K562 (cell line): ENCODE measurements at regions not wholly inside any gene's neighbourhood (a gene's known extent, or its start where the extent isn't known, plus 50 kb on each side); places are given as distances from the start of the nearest gene placed in this dataset.
"Not testable (repeated sequence)": the region's sequence is repeated elsewhere in the genome, so short reads cannot be mapped to it uniquely, and the experiment has no call there.

Experiments
- ATAC-seq: fragments of 200-7000 bp; cut with Tn5 transposase; 3 replicates; pipeline ENCODE4 v1.9.1; 2020; ENCODE audit warnings: moderate library complexity
- BruUV-seq: library from RNA; stranded (reverse); fragments of 400-500 nt; replicated peaks from 2 replicates; lab custom pipeline; 2021; lab: Mats Ljungman, UMichigan
- CTCF ChIA-PET: fragments of 300-600 bp; formaldehyde crosslinking; extraction: SDS; loops from one replicate; lab custom pipeline; 2021; ENCODE audit warnings: low intra/inter-chr PET ratio; lab: Yijun Ruan, JAX
- POLR2A ChIA-PET: fragments of 300-600, 350-650 bp; sonication (Branson Sonifier 250); formaldehyde crosslinking; extraction: SDS; loops from one replicate; lab custom pipeline; 2021; ENCODE audit warnings: antibody characterized with exemption, inconsistent platforms; lab: Yijun Ruan, JAX
- DNase-seq, 4 experiments: peaks; one replicate each; pipeline versions ENCODE4 v3.0.0 to v3.0.0-alpha.2; 2011 to 2018; ENCODE audit warnings: low spot score in 3 of 4, mixed read lengths in 3 of 4; ENCODE audit errors: extremely low read depth in 1 of 4
- FAIRE-seq: peaks from 2 replicates; lab custom pipeline; 2011; peaks lifted over from hg19 to GRCh38; lab: Jason Lieb, UNC
- H2AFZ ChIP-seq: 2 replicates; pipeline ENCODE4 v1.6.0; 2011; ENCODE audit warnings: low read depth, low read length, control low read depth, inconsistent platforms
- H3K27ac ChIP-seq: fragments of 200-600 bp; 3 replicates; pipeline ENCODE4 v1.8.0; 2011; ENCODE audit warnings: low read depth, mild to moderate bottlenecking, control low read depth, inconsistent platforms, low read length, moderate library complexity, mixed read lengths; ENCODE audit errors: extremely low read depth
- H3K27me3 ChIP-seq, 2 experiments: fragments of 300-600 bp in 1 of 2; 2 replicates in 1 of 2; 3 replicates in 1 of 2; pipeline versions ENCODE4 v1.6.0 to v1.8.0; 2011; ENCODE audit warnings: inconsistent platforms in 2 of 2, low read length in 2 of 2, mild to moderate bottlenecking in 1 of 2, mixed read lengths in 1 of 2, moderate library complexity in 1 of 2; ENCODE audit not compliant: control insufficient read depth in 2 of 2, insufficient read depth in 2 of 2
- H3K36me3 ChIP-seq: fragments of 300-600 bp; 3 replicates; pipeline ENCODE4 v1.8.0; 2011; ENCODE audit warnings: mild to moderate bottlenecking, low read length, inconsistent platforms; ENCODE audit not compliant: control insufficient read depth, insufficient read depth
- H3K4me1 ChIP-seq, 2 experiments: fragments of 200-600 bp in 1 of 2; replicated peaks in 1 of 2; 2 replicates in 1 of 2; 3 replicates in 1 of 2; pipeline versions ENCODE4 v1.5.1 to v1.8.0; 2011; ENCODE audit warnings: inconsistent platforms in 2 of 2, low read length in 2 of 2, mild to moderate bottlenecking in 1 of 2, mixed read lengths in 1 of 2, moderate library complexity in 1 of 2; ENCODE audit not compliant: control insufficient read depth in 2 of 2, insufficient read depth in 2 of 2
- H3K4me2 ChIP-seq: 2 replicates; pipeline ENCODE4 v1.6.1; 2011; ENCODE audit warnings: low read length, control low read depth, inconsistent platforms, mixed read lengths; ENCODE audit not compliant: insufficient read depth
- H3K4me3 ChIP-seq: fragments of 200-600 bp; sonication (generic), shearing (Covaris generic); 2 replicates; pipeline ENCODE4 v1.5.1; 2016; ENCODE audit warnings: control low read depth, inconsistent platforms
- H3K79me2 ChIP-seq: fragments of 200-600 bp; 3 replicates; pipeline ENCODE4 v1.8.0; 2011; ENCODE audit warnings: low read length, inconsistent platforms; ENCODE audit not compliant: control insufficient read depth, insufficient read depth
- H3K9ac ChIP-seq, 2 experiments: 2 replicates each; pipeline versions ENCODE4 v1.6.0 to v1.6.1; 2011; ENCODE audit warnings: low read depth in 2 of 2, low read length in 2 of 2, control low read depth in 1 of 2, inconsistent platforms in 1 of 2, mild to moderate bottlenecking in 1 of 2, mixed read lengths in 1 of 2; ENCODE audit not compliant: insufficient read depth in 1 of 2
- H3K9me1 ChIP-seq: one replicate; pipeline ENCODE4 v1.6.0; 2011; ENCODE audit warnings: inconsistent platforms, mild to moderate bottlenecking, low read length, moderate library complexity; ENCODE audit not compliant: control insufficient read depth, insufficient read depth
- H3K9me3 ChIP-seq: replicated peaks from 2 replicates; pipeline ENCODE4 v1.5.1; 2011; ENCODE audit warnings: low read depth, low read length, inconsistent platforms; ENCODE audit not compliant: control insufficient read depth, insufficient read depth
- H4K20me1 ChIP-seq: replicated peaks from 2 replicates; pipeline ENCODE4 v1.6.1; 2011; ENCODE audit warnings: low read length, inconsistent platforms, mixed read lengths; ENCODE audit not compliant: control insufficient read depth, insufficient read depth
- PHTF2 ChIP-seq: fragments of 250-450 bp; sonication (Bioruptor Pico); IDR thresholded peaks from 2 replicates; pipeline ENCODE4 v1.5.0; 2021; ENCODE audit warnings: mild to moderate bottlenecking
- WGBS: fragments of 100-300 bp; shearing (Covaris generic); methylation state at CpG from one replicate; pipeline ENCODE4 v1.1.6; 2016; ENCODE audit warnings: low coverage, mixed read lengths; ENCODE audit not compliant: insufficient coverage; ENCODE audit errors: missing lambda C conversion rate; 5-methylcytosine and 5-hydroxymethylcytosine counted together
- in situ Hi-C: fragments of 300-500 bp; cut with MboI; formaldehyde crosslinking; loops from 4 replicates; pipeline ENCODE4 v1.15.0; 2018; ENCODE audit warnings: inconsistent platforms, mixed read lengths
- intact Hi-C: fragments of 100-400 bp; cut with micrococcal nuclease; formaldehyde crosslinking; loops from 2 replicates; pipeline ENCODE4 v1.14.2; 2022
- TF ChIP-seq, protein P1 (sequence below): IDR thresholded peaks from 2 replicates; pipeline ENCODE4 v1.6.1; 2014; ENCODE audit warnings: antibody characterized with exemption
- TF ChIP-seq, protein P2 (sequence below), 3 experiments: IDR thresholded peaks in 2 of 3; conservative IDR thresholded peaks in 1 of 3; 2 replicates each; pipeline ENCODE4 v1.5.1; 2011 to 2012; ENCODE audit warnings: low read length in 3 of 3, mild to moderate bottlenecking in 3 of 3, control low read depth in 2 of 3, improper control_type of control experiment in 1 of 3, inconsistent platforms in 1 of 3, low read depth in 1 of 3, mixed read lengths in 1 of 3, moderate library complexity in 1 of 3; ENCODE audit not compliant: insufficient read depth in 2 of 3
- TF ChIP-seq, protein P3 (sequence below): fragments of 450-650 bp; IDR thresholded peaks from 2 replicates; pipeline ENCODE4 v1.6.1; 2016; ENCODE audit warnings: borderline replicate concordance

DNA sequence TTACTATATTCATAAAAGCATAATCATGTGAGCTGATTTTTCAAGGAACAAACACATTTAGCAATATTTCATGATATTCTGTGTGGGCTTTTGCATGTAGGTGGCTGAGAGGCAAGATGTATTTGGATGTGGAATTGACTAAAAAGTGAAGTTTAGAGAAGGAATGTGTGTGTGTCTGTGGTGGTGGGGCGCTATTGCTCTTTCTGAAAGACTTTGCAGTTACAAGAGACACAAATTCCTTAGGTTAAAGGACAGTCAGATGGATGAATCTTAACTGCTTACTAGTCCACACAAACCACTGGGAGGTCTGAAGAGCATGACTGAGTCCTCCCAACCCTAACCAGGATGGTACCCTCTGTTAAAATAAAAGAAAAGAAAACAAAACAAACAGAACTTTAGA is 200.1 kb downstream of the SDHAF3 start:
- H3K9me1 ChIP-seq = no peaks in the 10 kb centered on the region
- H3K4me3 ChIP-seq = no peak overlapping the region
- TF ChIP-seq, protein P1, sequence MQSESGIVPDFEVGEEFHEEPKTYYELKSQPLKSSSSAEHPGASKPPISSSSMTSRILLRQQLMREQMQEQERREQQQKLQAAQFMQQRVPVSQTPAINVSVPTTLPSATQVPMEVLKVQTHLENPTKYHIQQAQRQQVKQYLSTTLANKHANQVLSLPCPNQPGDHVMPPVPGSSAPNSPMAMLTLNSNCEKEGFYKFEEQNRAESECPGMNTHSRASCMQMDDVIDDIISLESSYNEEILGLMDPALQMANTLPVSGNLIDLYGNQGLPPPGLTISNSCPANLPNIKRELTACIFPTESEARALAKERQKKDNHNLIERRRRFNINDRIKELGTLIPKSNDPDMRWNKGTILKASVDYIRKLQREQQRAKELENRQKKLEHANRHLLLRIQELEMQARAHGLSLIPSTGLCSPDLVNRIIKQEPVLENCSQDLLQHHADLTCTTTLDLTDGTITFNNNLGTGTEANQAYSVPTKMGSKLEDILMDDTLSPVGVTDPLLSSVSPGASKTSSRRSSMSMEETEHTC = no peak
- TF ChIP-seq, protein P2, sequence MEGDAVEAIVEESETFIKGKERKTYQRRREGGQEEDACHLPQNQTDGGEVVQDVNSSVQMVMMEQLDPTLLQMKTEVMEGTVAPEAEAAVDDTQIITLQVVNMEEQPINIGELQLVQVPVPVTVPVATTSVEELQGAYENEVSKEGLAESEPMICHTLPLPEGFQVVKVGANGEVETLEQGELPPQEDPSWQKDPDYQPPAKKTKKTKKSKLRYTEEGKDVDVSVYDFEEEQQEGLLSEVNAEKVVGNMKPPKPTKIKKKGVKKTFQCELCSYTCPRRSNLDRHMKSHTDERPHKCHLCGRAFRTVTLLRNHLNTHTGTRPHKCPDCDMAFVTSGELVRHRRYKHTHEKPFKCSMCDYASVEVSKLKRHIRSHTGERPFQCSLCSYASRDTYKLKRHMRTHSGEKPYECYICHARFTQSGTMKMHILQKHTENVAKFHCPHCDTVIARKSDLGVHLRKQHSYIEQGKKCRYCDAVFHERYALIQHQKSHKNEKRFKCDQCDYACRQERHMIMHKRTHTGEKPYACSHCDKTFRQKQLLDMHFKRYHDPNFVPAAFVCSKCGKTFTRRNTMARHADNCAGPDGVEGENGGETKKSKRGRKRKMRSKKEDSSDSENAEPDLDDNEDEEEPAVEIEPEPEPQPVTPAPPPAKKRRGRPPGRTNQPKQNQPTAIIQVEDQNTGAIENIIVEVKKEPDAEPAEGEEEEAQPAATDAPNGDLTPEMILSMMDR (IDR thresholded peaks at IDR 0.05 in 2 of 3, conservative IDR thresholded peaks at IDR 0.05 in 1 of 3; ENCODE audit: insufficient read depth in 2 of 3, low read depth in 1 of 3, low read length in 3 of 3) = peak in 1 of 3 experiments; percentile 24; a peak in 2 of 6 replicates
- no peak for TF ChIP-seq PHTF2
- TF ChIP-seq, protein P3, sequence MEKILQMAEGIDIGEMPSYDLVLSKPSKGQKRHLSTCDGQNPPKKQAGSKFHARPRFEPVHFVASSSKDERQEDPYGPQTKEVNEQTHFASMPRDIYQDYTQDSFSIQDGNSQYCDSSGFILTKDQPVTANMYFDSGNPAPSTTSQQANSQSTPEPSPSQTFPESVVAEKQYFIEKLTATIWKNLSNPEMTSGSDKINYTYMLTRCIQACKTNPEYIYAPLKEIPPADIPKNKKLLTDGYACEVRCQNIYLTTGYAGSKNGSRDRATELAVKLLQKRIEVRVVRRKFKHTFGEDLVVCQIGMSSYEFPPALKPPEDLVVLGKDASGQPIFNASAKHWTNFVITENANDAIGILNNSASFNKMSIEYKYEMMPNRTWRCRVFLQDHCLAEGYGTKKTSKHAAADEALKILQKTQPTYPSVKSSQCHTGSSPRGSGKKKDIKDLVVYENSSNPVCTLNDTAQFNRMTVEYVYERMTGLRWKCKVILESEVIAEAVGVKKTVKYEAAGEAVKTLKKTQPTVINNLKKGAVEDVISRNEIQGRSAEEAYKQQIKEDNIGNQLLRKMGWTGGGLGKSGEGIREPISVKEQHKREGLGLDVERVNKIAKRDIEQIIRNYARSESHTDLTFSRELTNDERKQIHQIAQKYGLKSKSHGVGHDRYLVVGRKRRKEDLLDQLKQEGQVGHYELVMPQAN = no peak
- TF ChIP-seq, all 486 proteins: peak for 1
- no peak for DNase-seq
- ChIA-PET POLR2A (no interaction called here), CTCF (interaction anchor here (1.1 kb wide), 1 partner anchor 528 kb away, joined by 4 read pairs; no protein-coding TSS in a partner anchor)
- no TSS peak for BruUV-seq
- intact Hi-C loops = no loop called here
- Histone ChIP-seq H3K79me2 (no peaks in the 10 kb centered on the region), H2AFZ (no peak overlapping the region), H3K4me1 (no peaks in the 10 kb centered on the region), H4K20me1 (no peaks in the 10 kb centered on the region), H3K27me3 (peaks cover 2 to 6% of the 10 kb centered on the region in 2 experiments; a peak in 2 of 5 replicates), H3K9me3 (no peaks in the 10 kb centered on the region), H3K9ac (no peak overlapping the region), H3K36me3 (no peaks in the 10 kb centered on the region), H3K4me2 (no peak overlapping the region), H3K27ac (no peak overlapping the region)
- FAIRE-seq = no peak
- no peak for ATAC-seq
- in situ Hi-C loops = no loop called here
- 0% methylated on average over 1 of the region's 1 CpG for WGBS

DNA sequence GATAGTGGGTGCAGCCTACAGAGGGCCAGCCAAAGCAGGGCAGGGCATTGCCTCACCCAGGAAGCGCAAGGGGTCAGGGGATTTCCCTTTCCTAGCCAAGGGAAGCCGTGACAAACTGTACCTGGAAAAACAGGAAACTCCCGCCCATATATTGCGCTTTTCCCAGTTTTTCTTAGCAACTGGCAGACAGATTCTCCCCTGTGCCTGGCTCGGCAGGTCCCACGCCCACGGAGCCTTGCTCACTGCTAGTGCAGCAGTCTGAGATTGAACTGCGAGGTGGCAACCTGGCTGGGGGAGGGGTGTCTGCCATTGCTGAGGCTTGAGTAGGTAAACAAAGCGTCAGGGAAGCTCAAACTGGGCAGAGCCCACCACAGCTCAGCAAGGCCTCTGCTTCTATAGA is 212.4 kb downstream of the SDHAF3 start:
- ATAC-seq, POLR2A ChIA-PET, BruUV-seq, H3K36me3 ChIP-seq, in situ Hi-C loops, H3K4me3 ChIP-seq, H3K9ac ChIP-seq, H3K27me3 ChIP-seq, H3K4me1 ChIP-seq, H3K9me3 ChIP-seq, H3K27ac ChIP-seq, DNase-seq, H3K4me2 ChIP-seq, H2AFZ ChIP-seq, CTCF ChIA-PET, H4K20me1 ChIP-seq, H3K9me1 ChIP-seq, intact Hi-C loops, H3K79me2 ChIP-seq, FAIRE-seq: not testable (repeated sequence)
- 1% methylated on average over 9 of the region's 9 CpGs for WGBS
